RCC 7860 (cell line): ENCODE measurements at regions not wholly inside any gene's neighbourhood (a gene's known extent, or its start where the extent isn't known, plus 50 kb on each side); places are given as distances from the start of the nearest gene placed in this dataset.
A peak's percentile ranks its signal among the peaks of the same experiment; 100 is the strongest.
"Not testable (repeated sequence)": the region's sequence is repeated elsewhere in the genome, so short reads cannot be mapped to it uniquely, and the experiment has no call there.

Source experiments
- DNase-seq: peaks from one replicate; pipeline ENCODE4 v3.0.0-alpha.2; 2015; ENCODE audit warnings: low spot score
- FAIRE-seq: peaks from 2 replicates; lab custom pipeline; 2012; peaks lifted over from hg19 to GRCh38; lab: Jason Lieb, UNC

DNA sequence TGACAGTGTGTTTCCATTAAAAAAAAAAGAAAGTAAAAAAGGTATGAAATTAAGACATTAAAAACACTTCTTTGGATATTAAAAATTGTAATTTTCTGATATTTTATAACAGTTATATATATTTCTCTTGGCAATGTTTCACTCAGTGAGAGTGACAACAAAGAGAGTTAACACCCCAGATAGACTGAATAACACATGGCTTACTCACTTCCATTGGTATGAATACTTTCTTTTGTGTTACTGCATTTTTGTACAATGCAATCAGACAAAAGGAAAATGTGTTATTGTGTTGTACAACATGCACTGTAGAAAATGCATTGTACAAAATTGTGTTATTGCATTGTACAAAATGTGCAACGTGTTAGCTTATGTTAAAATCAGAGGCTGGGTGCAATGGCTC lies 676.6 kb upstream of the AMELY start:
- not testable (repeated sequence) for FAIRE-seq, DNase-seq

DNA sequence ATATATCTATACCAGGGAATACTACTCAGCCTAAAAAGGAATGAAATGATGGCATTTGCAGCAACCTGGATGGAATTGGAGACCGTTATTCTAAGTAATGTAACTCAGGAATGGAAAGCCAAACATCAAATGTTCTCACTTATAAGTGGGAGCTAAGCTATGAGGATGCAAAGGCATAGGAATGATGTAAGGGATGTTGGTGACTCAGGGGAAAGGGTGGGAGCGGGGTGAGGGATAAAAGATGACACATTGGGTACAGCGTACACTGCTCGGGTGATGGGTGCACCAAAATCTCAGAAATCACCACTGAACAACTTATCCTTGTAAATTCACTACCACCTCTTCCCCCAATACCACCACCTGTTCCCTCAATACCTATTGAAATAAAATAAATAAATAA lies 651.0 kb upstream of the AMELY start:
- DNase-seq (no peak), FAIRE-seq (no peak)

DNA sequence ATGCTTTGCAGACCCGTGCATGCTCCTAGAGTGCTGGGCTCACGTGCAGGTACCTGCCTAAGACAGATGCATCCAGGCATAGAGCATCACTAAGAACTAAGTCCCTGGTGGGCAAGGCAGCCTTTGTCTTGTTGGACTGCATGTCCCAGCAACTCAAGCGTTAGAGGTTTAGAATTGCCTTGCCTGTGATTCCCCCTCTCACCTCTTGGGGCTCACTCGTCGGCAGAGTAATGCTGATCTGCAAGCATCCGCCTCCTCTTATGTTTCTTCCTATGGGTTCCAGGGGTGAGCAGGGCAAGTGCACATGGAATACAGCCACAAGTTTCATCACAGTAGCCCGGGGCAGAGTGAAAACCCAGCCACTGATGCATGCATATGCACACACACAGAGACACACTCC lies 646.1 kb upstream of the AMELY start:
- DNase-seq = no peak

DNA sequence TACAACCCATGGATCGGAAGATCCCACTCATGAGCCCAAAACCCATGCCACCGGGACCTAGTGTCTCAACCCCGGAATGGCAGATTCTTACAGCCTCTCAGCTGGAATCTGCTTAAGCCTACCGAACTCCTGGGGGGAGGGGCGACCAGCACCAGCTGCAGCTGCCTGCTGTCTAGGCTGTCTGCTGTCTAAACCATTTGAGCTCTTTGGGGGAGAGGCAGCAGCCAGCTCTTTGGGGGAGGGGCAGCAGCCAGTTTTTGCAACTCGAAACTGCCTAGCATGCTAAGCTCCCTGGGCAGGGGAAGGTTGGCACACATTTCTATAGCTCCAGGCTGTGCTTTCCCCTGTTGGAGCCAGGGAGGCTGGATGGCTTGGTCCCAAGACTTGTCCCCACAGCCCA lies 643.5 kb upstream of the AMELY start:
- FAIRE-seq (no peak), DNase-seq (no peak)

More for the DNA sequence above, 646.1 kb upstream of the AMELY start:
- FAIRE-seq = no peak

DNA sequence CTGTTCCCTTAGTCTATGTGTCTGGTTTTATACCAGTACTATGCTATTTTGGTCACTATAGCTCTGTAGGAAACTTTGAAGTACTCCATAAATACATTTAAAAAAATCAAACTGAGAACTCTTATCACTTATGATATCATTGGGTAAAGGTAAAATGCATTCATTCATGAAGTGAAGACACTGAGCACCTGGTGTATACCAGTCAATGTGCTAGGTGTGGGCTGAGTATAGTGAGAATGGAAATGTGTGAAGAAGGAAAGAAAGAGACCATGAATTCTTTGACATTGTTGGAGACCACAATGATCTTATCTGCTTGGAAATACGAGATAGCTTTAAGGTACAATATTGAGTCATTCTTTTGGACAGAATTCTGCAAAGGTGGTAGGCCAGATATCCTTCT lies 633.5 kb upstream of the AMELY start:
- DNase-seq (no peak), FAIRE-seq (no peak)

DNA sequence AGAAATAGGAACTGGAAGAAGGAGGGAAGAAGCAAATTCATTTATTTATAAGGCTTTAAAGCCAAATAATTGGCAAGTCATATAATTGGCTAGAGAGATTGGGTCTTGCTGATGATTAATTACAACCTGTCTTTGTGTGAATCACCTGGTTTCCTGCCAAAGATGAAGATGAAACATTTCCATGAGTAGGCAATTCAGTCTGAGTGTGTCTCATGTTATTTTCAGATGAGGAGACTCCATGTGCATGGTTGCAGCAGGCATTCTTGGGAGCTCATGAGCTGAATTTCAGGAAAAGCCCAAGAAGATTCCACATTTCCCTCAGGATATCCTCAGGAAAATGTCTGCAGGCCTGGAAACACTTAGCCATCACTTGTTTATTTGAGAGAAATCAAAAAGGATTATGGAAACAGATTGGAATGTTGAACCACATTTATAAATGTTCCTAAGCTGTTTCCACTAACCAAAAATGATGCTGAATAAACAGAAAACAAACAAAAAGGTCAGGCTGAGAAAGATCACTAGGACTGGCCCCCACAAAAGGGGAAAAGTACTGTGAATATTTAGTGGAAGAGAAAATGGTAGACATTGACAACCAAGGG lies 632.7 kb upstream of the AMELY start:
- DNase-seq (peak; percentile 42), FAIRE-seq (peak; percentile 65)

DNA sequence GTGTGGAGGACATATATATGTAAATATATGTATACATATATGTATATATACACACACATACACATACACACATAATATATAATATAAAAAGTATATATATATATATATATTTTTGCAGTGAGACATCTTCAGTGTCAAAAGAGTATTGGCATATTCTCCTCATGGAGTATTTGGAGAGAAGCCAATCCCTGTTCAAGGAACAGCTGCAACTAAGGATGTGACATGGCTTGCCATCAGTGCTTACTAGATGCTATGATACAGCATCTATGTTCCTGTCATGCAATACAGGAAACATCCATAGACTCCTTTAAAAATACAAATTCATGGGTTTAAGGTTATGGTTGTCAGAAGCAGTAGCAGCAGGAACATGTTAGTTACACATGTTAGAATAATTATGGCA lies 632.0 kb upstream of the AMELY start:
- no peak for DNase-seq
- FAIRE-seq = no peak

DNA sequence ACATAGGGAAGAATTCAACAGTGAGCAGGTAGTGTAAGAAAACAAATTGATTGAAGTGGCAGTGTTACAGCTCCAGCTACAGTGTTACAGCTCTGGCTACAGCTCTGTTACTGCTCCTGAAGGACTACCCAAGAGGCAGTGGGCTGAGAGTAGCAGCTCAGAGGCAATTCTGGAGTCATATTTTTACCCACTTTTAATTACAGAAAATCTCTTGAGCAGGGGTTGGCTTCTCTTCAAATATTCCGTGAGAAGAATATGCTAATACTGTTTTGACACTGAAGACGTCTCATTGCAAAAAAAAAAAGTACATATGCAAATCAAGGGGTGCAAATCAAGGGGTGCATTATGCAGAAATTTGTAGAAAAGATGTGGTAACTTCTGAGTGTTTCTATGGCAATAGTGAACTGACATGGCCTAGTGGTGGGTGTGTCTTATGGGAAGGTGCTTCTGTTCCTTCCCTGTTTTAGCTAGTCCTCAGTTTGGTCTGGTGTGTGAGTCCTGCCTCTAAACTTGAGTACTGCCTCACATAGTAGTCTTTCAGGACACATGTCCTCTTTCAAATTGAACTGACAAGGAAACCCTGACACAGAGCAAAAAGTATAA lies 630.8 kb upstream of the AMELY start:
- FAIRE-seq = no peak
- no peak for DNase-seq

DNA sequence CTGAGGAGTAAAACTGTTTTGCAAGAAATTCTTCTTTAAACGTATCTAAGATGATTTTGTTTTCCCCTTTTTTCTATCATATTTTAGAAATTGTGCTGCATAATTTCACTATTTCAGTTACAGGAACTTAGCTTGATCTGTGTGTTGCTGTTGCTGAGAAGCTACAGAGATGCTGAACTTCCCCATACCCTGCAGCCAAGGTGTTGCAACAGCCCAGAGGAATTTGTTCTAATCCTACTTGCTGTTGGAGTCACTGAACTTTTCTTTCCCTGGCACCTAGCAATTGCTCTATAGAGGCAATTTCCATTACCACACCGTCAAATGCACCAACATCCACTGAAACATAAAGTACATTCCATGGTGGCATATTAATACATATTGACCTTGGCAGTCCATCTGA lies 617.8 kb upstream of the AMELY start:
- FAIRE-seq (no peak), DNase-seq (no peak)

DNA sequence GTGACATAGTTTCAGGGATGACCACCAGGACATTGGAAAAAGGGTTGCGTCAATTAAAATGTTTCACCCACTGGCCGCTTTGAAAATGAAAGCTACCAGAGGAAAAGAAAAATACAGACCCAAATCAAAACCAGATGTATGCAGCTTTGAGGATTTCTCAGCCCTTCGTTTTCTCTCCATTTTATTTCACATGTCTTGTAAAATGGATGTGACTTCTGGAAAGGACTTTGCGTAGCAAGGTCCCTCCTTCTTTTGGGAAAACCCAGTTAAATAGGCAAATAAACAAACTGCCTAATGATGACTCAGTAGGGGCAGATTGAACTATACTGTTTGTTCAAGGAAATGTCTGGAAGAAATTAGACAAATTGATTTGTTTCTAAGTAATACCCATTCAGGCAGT lies 616.0 kb upstream of the AMELY start:
- DNase-seq, FAIRE-seq: not testable (repeated sequence)

DNA sequence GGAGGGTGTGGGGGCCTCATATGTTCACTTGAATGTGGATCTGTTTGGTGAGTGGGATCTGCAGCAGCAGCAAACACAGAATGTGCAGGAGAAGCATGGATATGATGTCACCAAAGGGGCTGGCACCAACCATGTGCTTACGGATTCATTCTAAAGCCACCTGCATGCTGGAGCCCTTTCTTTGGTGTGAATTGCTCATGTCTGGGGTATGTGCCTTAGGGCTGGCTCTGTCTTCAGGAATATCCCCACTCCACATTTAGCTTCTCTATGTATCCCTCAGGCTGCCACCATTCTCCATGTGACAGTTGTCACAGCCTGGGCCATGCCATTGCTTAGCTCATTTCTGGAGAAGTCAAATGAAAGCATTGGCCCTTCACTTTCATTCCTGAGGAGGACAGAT lies 606.8 kb upstream of the AMELY start:
- FAIRE-seq = no peak

DNA sequence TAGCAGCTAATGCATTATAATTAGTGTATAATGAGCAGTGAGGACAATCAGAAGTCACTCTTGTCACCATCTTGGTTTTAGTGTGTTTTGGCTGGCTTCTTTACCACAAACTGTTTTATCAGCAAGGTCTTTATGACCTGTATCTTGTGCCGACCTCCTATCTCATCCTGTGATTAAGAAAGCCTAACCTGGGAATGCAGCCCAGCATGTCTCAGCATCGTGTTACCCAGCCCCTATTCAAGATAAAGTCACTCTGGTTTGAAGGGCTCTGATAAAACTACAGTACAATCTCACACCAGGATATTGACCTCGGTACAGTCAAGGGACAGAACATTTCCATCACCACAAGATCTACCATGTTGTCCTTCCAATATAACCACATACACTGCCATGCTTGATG lies 604.7 kb upstream of the AMELY start:
- no peak for DNase-seq
- no peak for FAIRE-seq

More for the DNA sequence above, 606.8 kb upstream of the AMELY start:
- no peak for DNase-seq

DNA sequence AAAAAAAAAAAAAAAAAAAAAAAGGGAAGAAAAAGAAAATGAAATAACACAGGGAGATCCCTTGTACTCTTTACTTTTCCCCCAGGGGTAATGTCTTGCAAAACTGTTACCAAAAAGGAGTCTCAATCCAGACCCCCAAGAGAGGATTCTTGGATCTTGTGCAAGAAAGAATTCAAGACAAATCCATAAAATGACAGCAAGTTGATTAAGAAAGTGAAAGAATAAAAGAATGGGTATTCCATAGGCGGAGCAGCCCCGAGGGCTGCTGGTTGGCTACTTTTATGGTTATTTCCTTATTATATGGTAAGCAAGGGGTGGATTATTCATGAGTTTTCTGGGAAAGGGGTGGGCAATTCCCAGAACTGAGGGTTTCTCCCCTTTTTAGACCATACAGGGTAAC lies 604.3 kb upstream of the AMELY start:
- no peak for DNase-seq
- FAIRE-seq = no peak

DNA sequence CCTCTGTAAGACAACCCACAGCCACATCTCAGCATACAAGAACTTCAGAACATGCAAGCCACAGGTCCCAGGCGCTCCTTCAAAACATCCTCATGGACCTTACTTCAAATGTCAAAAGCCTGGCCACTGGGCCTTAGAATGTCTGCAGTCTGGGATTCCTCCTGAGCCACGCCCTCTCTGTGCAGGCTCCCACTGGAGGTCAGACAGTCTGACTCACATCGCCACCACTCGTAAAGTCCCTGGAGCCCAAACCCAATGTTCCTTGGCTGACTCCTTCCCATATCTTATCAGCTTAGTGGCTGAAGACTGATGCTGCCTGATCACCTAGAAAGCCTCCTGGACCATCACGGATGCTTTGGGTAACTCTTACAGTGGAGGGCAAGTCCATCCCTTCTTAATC lies 591.3 kb upstream of the AMELY start:
- DNase-seq (peak; percentile 71), FAIRE-seq (peak; percentile 86)

DNA sequence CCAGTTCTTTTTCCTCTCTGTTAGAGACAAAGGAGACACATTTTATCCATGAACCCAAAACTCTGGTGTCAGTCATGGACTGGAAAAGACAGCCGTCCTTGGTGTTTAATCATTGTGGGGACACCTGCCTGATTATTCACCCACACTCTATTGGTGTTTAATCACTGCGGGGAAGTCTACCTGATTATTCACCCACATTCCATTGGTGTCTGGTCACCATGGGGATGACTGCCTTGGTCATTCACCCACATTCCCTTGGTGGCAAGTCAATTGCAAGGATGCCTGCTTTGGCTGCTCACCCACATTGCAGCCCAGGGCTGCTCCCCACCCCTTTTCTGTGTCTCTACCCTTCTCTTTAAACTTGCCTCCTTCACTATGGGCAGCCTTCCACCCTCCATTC lies 589.7 kb upstream of the AMELY start:
- peak; percentile 85 for DNase-seq
- FAIRE-seq = peak; percentile 85

DNA sequence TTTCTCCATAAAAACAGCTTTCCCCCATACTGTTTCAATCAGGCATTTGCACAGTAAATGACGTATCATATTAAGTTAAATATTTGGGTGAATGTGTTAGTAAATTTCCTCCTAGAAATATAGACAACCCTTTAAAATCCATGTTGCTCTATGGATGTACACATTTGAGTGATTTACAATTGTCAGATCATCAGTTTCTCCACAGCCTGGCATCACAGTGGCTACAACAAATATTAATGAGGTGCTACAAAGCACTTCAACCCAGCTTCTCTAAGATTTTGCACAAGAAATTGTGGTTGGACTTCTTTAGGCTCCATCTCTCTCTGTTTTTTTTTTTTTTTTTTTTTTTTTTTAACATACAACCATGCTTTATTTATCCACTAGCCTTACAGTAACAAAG lies 584.4 kb upstream of the AMELY start:
- no peak for DNase-seq
- FAIRE-seq = no peak

DNA sequence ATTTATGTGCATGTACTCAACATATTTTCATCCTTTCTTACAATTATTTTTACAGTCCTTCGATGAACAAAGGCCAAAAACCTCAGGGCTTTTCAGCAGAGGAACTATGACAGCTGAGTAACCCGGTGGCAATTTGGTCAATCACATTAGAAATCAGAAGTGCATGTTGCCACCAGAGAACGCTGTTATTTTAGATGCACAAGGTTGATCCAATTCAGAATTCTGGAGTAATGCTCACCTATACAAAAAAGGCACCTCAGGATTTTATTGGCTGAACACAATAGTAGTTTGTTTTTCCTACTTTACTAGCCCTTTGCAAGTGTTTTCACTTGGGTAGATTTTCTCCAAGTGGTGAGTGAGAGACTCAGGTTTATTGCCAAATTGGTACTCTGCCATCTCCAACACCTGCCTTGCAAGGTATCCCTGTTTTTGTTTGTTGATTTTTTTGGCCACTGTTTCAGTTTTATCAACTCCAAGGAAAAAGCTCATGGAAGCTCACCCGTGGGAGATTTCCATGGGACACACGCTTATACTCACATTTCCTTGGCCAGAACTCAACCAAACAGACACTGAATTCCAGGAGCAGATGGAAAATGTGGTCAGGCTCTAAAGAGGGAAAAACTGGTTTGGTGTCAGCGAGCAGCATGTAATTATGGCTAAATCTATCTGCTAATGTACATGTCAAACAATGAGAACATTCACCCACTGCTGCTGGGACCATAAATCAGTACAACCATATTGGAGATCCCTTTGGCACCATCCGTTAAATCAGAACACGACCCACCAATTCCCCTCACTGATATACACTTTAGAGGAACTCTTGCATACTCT lies 573.1 kb upstream of the AMELY start:
- not testable (repeated sequence) for FAIRE-seq, DNase-seq

DNA sequence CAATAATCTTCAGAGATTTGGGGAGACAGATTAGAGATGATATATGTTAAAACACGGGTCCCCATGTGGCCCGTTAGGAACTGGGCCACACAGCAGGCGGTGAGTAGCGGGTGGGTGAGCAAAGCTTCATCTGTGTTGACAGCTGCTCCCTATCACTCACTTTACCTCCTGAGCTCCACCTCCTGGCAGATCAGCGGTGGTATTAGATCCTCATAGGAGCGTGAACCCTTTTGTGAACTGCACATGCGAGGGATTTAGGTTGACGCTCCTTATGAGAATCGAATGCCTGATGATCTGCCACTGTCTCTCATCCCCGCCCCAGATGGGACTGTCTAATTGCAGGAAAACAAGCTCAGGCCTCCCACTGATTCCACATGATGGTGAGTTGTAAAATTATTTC lies 560.4 kb upstream of the AMELY start:
- FAIRE-seq (no peak), DNase-seq (no peak)

DNA sequence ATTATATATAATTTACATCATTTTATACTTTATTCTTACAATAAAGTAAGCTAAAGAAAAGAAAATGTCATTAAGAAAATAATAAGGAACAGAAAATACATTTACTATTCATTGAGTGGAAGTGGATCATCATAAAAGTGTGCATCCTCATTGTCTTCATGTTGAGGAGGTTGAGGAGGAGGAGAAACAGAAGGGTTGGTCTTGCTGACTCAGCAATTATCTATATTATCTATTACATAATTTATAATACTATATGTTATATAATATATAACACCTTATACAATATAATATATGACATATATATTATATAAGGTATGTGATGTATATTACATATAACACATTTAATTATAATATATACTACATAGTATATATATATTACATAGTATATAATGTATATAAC lies 558.5 kb upstream of the AMELY start:
- FAIRE-seq (no peak), DNase-seq (no peak)

DNA sequence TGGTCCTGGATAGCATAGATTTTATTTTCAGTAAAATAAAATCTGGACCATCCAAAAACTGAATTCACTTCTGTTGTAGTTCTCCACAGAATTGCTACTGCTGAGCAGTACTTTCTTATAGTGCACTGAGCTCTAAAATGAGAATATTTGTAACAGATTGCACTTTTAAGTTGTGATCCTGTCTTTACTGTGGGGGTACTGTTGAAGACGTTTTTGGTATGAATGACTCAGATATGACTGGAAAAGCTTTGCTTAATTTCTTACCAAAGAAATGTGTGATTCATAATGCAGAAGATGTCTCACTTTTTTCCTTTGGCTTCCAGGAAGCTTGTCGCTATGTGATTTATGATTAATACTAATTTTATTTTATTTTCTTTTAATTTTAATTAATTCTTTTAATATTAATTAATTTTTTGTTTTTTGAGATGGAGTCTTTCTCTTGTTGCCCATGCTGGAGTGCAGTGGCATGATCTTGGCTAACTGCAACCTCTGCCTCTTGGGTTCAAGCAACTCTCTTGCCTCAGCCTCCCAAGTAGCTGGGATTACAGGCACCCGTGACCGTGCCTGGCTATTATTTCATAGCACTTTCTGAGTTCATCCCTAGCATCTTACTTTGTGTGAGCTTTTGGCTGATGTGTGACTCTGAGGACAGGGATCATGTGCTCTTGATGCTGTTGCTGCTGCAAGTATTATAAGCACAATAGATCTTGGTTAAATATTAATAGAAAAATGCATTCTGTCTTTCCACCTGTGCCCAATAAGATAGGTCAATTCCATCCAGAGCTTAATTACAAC lies 557.6 kb upstream of the AMELY start:
- FAIRE-seq (peak; percentile 98), DNase-seq (peak; percentile 89)

DNA sequence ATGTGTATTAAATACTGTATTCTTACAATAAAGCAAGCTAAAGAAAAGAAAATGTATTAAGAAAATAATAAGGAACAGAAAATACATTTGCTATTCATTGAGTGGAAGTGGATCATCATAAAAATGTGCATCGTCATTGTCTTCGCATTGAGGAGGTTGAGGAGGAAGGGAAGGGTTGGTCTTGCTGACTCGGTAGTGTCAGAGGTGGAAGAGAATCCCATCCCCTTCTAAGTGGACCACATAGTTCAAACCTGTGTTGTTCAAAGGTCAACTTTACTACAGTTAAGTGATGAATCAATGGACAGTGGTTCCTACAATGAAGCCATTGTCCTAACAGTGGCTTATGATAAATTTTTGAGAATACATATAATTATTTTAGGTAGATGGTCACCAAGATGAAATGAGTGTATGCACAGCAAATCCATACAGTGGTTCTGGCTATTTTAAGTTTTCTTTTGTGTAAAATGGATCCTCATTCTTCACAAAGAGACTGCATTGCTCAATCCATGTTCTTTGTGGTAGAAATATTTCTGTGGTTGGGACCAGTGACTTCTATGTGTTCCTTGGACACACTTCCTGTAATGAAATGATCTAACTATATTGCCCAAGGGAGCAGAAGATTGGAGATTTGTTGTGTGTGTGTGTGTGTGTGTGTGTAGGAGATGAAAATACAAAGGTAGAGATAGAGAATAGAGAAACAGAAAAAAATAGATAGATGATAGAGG lies 556.4 kb upstream of the AMELY start:
- DNase-seq = peak; percentile 89
- peak; percentile 92 for FAIRE-seq
